Endothelial cell of umbilical vein (primary cell): ENCODE measurements at regions not wholly inside any gene's neighbourhood (a gene's known extent, or its start where the extent isn't known, plus 50 kb on each side); places are given as distances from the start of the nearest gene placed in this dataset.

Experiments
- BruUV-seq: library from RNA; stranded (reverse); fragments of 400-500 nt; replicated peaks from 2 replicates; lab custom pipeline; 2021; lab: Mats Ljungman, UMichigan
- CTCF ChIA-PET: fragments of 300-600, 350-600 bp; sonication (Branson Sonifier 250); formaldehyde crosslinking; loops from one replicate; lab custom pipeline; 2021; ENCODE audit warnings: antibody characterized with exemption, inconsistent platforms; lab: Charles Lee
- POLR2A ChIA-PET: fragments of 300-600, 350-600 bp; sonication (Branson Sonifier 250); formaldehyde crosslinking; loops from one replicate; lab custom pipeline; 2021; ENCODE audit warnings: antibody characterized with exemption, inconsistent platforms; lab: Charles Lee
- DNase-seq: peaks from one replicate; pipeline ENCODE4 v3.0.0-alpha.2; 2011; ENCODE audit warnings: low read depth, low spot score
- FAIRE-seq: peaks from 2 replicates; lab custom pipeline; 2011; peaks lifted over from hg19 to GRCh38; lab: Jason Lieb, UNC
- H2AFZ ChIP-seq: 2 replicates; pipeline ENCODE4 v1.6.0; 2012; ENCODE audit warnings: low read depth, low read length, control low read depth, inconsistent platforms
- H3K27ac ChIP-seq: 2 replicates; pipeline ENCODE4 v1.5.1; 2011; ENCODE audit warnings: low read depth, mild to moderate bottlenecking, control low read depth, low read length, moderate library complexity; ENCODE audit not compliant: insufficient read depth
- H3K27me3 ChIP-seq, 2 experiments: 2 replicates each; pipeline versions ENCODE4 v1.6.0 to v1.6.1; 2011; ENCODE audit warnings: low read length in 2 of 2, mixed read lengths in 1 of 2; ENCODE audit not compliant: control insufficient read depth in 2 of 2, insufficient read depth in 2 of 2
- H3K36me3 ChIP-seq, 2 experiments: 2 replicates in 1 of 2; 3 replicates in 1 of 2; pipeline ENCODE4 v1.5.1; 2011; ENCODE audit warnings: low read length in 2 of 2, mild to moderate bottlenecking in 1 of 2, moderate library complexity in 1 of 2; ENCODE audit not compliant: control insufficient read depth in 2 of 2, insufficient read depth in 2 of 2; ENCODE audit errors: extremely low read depth in 1 of 2
- H3K4me1 ChIP-seq: 3 replicates; pipeline ENCODE4 v1.5.1; 2011; ENCODE audit warnings: mild to moderate bottlenecking, low read length; ENCODE audit not compliant: control insufficient read depth, insufficient read depth; ENCODE audit errors: extremely low read depth
- H3K4me2 ChIP-seq: 2 replicates; pipeline ENCODE4 v1.6.1; 2011; ENCODE audit warnings: low read length, control low read depth, mixed read lengths; ENCODE audit not compliant: insufficient read depth
- H3K4me3 ChIP-seq, 3 experiments: fragments of 200-600 bp in 1 of 3; sonication (generic), shearing (Covaris generic) in 1 of 3; replicated peaks in 1 of 3; 2 replicates each; pipeline ENCODE4 v1.5.1; 2011 to 2016; ENCODE audit warnings: control low read depth in 3 of 3, low read length in 3 of 3, mild to moderate bottlenecking in 2 of 3, inconsistent platforms in 1 of 3, low read depth in 1 of 3, moderate library complexity in 1 of 3; ENCODE audit not compliant: insufficient read depth in 1 of 3
- H3K79me2 ChIP-seq: 2 replicates; pipeline ENCODE4 v1.6.0; 2012; ENCODE audit warnings: low read length, inconsistent platforms; ENCODE audit not compliant: control insufficient read depth, insufficient read depth
- H3K9ac ChIP-seq: replicated peaks from 2 replicates; pipeline ENCODE3; 2011; ENCODE audit warnings: low read length, control low read depth; ENCODE audit not compliant: insufficient read depth; ENCODE audit errors: extremely low read depth
- H3K9me1 ChIP-seq: replicated peaks from 3 replicates; pipeline ENCODE4 v1.6.0; 2011; ENCODE audit warnings: mild to moderate bottlenecking, low read length; ENCODE audit not compliant: control insufficient read depth, insufficient read depth; ENCODE audit errors: extremely low read depth
- H3K9me3 ChIP-seq: replicated peaks from 2 replicates; pipeline ENCODE4 v1.5.1; 2012; ENCODE audit warnings: low read length, inconsistent platforms; ENCODE audit not compliant: control insufficient read depth, insufficient read depth
- H4K20me1 ChIP-seq: replicated peaks from 2 replicates; pipeline ENCODE3; 2011; ENCODE audit warnings: mild to moderate bottlenecking, low read length; ENCODE audit not compliant: control insufficient read depth, insufficient read depth; ENCODE audit errors: extremely low read depth
- EZH2 ChIP-seq: IDR thresholded peaks from 2 replicates; pipeline ENCODE4 v1.6.1; 2012; ENCODE audit warnings: borderline replicate concordance, low read depth, mild to moderate bottlenecking, moderate library complexity, low read length, inconsistent platforms; ENCODE audit not compliant: severe bottlenecking
- FOS ChIP-seq: IDR thresholded peaks from 2 replicates; pipeline ENCODE4 v1.6.1; 2011; ENCODE audit warnings: mild to moderate bottlenecking, low read length, moderate library complexity, borderline replicate concordance; ENCODE audit not compliant: insufficient read depth
- GATA2 ChIP-seq: IDR thresholded peaks from 2 replicates; pipeline ENCODE4 v1.7.0; 2011; ENCODE audit warnings: low read depth, mild to moderate bottlenecking, moderate library complexity, mixed read lengths, low read length; ENCODE audit not compliant: insufficient read length, insufficient read depth
- JUN ChIP-seq: IDR thresholded peaks from 2 replicates; pipeline ENCODE4 v1.6.1; 2011; ENCODE audit warnings: borderline replicate concordance, low read depth; ENCODE audit not compliant: insufficient read length, insufficient read depth
- MYC ChIP-seq: IDR thresholded peaks from one replicate; pipeline ENCODE4 v1.6.1; 2011; ENCODE audit warnings: mild to moderate bottlenecking, low read depth, low read length
- POLR2A ChIP-seq: IDR thresholded peaks from 2 replicates; pipeline ENCODE4 v1.6.1; 2012; ENCODE audit warnings: low read depth, mild to moderate bottlenecking, control low read depth, low read length
- POLR2AphosphoS5 ChIP-seq: IDR thresholded peaks from 2 replicates; pipeline ENCODE4 v1.6.1; 2012; ENCODE audit warnings: low read depth, mild to moderate bottlenecking, control low read depth, low read length, moderate library complexity; ENCODE audit not compliant: insufficient read depth
- dilution Hi-C: fragments of 300-500 bp; cut with MboI; formaldehyde crosslinking; loops from one replicate; pipeline ENCODE4 v1.15.0; 2019; ENCODE audit warnings: low sequenced_read_pairs; ENCODE audit not compliant: extremely low pct_ligation_motif_present
- intact Hi-C: fragments of 100-400 bp; cut with micrococcal nuclease; formaldehyde crosslinking; loops from one replicate; pipeline ENCODE4 v1.10.0; 2022
- TF ChIP-seq, protein P1 (sequence below), 2 donors: IDR thresholded peaks; 1 replicate in 1 of 2; 2 replicates in 1 of 2; pipeline ENCODE4 v1.5.1; 2011; ENCODE audit warnings: low read length in 2 of 2, mild to moderate bottlenecking in 2 of 2, moderate library complexity in 2 of 2, control low read depth in 1 of 2, inconsistent platforms in 1 of 2, low read depth in 1 of 2; ENCODE audit not compliant: insufficient read depth in 1 of 2; ENCODE audit errors: extremely low read depth in 1 of 2
- TF ChIP-seq, protein P2 (sequence below): IDR thresholded peaks from 2 replicates; pipeline ENCODE4 v1.6.1; 2011; ENCODE audit not compliant: insufficient read depth, insufficient read length

DNA sequence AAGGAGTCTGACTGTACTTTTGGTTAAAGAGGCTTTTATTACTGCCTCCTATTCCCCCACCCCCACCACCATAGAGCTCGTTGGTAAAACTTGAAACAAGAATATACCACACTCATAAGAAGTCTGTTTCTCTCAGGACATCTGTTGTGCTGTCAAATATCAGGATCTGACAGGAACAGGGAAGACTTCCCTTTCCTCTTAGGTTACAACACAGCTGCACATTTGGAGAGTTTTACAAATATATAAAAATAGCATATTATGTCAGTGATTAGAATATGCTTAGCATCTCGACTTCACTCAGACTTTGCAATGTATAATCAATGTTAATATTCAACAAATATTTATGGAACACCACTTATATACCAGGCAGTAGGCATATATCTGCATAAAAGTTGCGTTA is 439.6 kb upstream of the REG3G start:
- CTCF ChIA-PET: no interaction called here

More for the DNA sequence above, 439.6 kb upstream of the REG3G start:
- no peaks in the 10 kb centered on the region for H4K20me1 ChIP-seq
- H3K4me2 ChIP-seq: no peak overlapping the region
- no peak for DNase-seq
- H3K9me3 ChIP-seq: peaks cover 2% of the 10 kb centered on the region
- H3K9me1 ChIP-seq: no peaks in the 10 kb centered on the region
- no peak for FAIRE-seq
- dilution Hi-C loops: no loop called here
- no peak overlapping the region for H2AFZ ChIP-seq
- H3K27ac ChIP-seq: no peak overlapping the region
- no peaks in the 10 kb centered on the region for H3K4me1 ChIP-seq
- no peaks in the 10 kb centered on the region for H3K36me3 ChIP-seq
- BruUV-seq: no TSS peak
- H3K9ac ChIP-seq: no peak overlapping the region
- TF ChIP-seq GATA2: no peak
- no peak for TF ChIP-seq FOS
- no peak for TF ChIP-seq EZH2
- TF ChIP-seq, protein P1, sequence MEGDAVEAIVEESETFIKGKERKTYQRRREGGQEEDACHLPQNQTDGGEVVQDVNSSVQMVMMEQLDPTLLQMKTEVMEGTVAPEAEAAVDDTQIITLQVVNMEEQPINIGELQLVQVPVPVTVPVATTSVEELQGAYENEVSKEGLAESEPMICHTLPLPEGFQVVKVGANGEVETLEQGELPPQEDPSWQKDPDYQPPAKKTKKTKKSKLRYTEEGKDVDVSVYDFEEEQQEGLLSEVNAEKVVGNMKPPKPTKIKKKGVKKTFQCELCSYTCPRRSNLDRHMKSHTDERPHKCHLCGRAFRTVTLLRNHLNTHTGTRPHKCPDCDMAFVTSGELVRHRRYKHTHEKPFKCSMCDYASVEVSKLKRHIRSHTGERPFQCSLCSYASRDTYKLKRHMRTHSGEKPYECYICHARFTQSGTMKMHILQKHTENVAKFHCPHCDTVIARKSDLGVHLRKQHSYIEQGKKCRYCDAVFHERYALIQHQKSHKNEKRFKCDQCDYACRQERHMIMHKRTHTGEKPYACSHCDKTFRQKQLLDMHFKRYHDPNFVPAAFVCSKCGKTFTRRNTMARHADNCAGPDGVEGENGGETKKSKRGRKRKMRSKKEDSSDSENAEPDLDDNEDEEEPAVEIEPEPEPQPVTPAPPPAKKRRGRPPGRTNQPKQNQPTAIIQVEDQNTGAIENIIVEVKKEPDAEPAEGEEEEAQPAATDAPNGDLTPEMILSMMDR (IDR thresholded peaks at IDR 0.05; ENCODE audit: extremely low read depth in 1 of 2, insufficient read depth in 1 of 2, low read depth in 1 of 2, low read length in 2 of 2): no peak
- no peak for TF ChIP-seq JUN
- TF ChIP-seq MYC: no peak
- no peak for TF ChIP-seq POLR2A
- TF ChIP-seq, protein P2, sequence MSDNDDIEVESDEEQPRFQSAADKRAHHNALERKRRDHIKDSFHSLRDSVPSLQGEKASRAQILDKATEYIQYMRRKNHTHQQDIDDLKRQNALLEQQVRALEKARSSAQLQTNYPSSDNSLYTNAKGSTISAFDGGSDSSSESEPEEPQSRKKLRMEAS: no peak
- no peak for TF ChIP-seq POLR2AphosphoS5
- intact Hi-C loops: no loop called here
- no peaks in the 10 kb centered on the region for H3K79me2 ChIP-seq
- no peak overlapping the region for H3K4me3 ChIP-seq
- H3K27me3 ChIP-seq: no peaks in the 10 kb centered on the region
- POLR2A ChIA-PET: no interaction called here
